GM23338 (cell line): ENCODE measurements at regions not wholly inside any gene's neighbourhood (a gene's known extent, or its start where the extent isn't known, plus 50 kb on each side); places are given as distances from the start of the nearest gene placed in this dataset.

Source experiments
- CREB1 ChIP-seq: fragments of 250-450 bp; sonication (Bioruptor Pico); IDR thresholded peaks from 2 replicates; pipeline ENCODE4 v1.5.0; 2020; ENCODE audit warnings: low read depth, mild to moderate bottlenecking, moderate library complexity
- CTCF ChIP-seq, 2 experiments: fragments of 200-600 bp in 1 of 2; sonication (generic) in 1 of 2; conservative IDR thresholded peaks; 2 replicates each; pipeline versions ENCODE4 v1.5.1 to v1.6.1; 2016 to 2017; ENCODE audit warnings: antibody characterized with exemption in 2 of 2, low read depth in 2 of 2, mild to moderate bottlenecking in 2 of 2, moderate library complexity in 1 of 2
- EZH2 ChIP-seq: fragments of 200-600 bp; sonication (generic); IDR thresholded peaks from one replicate; pipeline ENCODE4 v1.8.0; 2017; ENCODE audit warnings: antibody characterized with exemption, mild to moderate bottlenecking, low read depth; ENCODE audit not compliant: unreplicated experiment
- EZH2phosphoT487 ChIP-seq: fragments of 200-600 bp; sonication (generic); IDR thresholded peaks from one replicate; pipeline ENCODE4 v1.8.1; 2018; ENCODE audit warnings: antibody characterized with exemption; ENCODE audit not compliant: unreplicated experiment
- NANOG ChIP-seq: IDR thresholded peaks from 2 replicates; pipeline ENCODE4 v1.6.1; 2016; ENCODE audit warnings: antibody characterized with exemption, borderline replicate concordance
- POLR2AphosphoS5 ChIP-seq: IDR thresholded peaks from 2 replicates; pipeline ENCODE4 v1.6.1; 2016; ENCODE audit warnings: antibody characterized with exemption, low read depth

GRCh38 chr17:34182036-34182803, 72.9 kb upstream of the CCL2 start:
- TF ChIP-seq EZH2 (no peak), NANOG (no peak), CTCF (conservative IDR thresholded peaks at IDR 0.05; ENCODE audit: low read depth in 2 of 2) (no peak), POLR2AphosphoS5 (no peak), EZH2phosphoT487 (no peak), CREB1 (CRISPR knock-in tag) (no peak)
